ENCODE measurements at regions not wholly inside any gene's neighbourhood (a gene's known extent, or its start where the extent isn't known, plus 50 kb on each side); places are given as distances from the start of the nearest gene placed in this dataset.

GRCh38 chr12:88790231-88790630 lies 210.0 kb upstream of the KITLG start:
- no peak for TF ChIP-seq CTCF (IDR thresholded peaks at IDR 0.05; ENCODE audit: unreplicated experiment)
- H3K27ac Mint-ChIP-seq, result no peak overlapping the region
- peaks cover 17% of the 10 kb centered on the region for H3K36me3 Mint-ChIP-seq
- DNase-seq (ENCODE audit: low spot score in 2 of 2, unreplicated experiment in 2 of 2), result no peak
- H3K4me3 Mint-ChIP-seq, result no peak overlapping the region
- H3K9me3 Mint-ChIP-seq, result peaks cover 58% of the 10 kb centered on the region
- H3K4me1 Mint-ChIP-seq, result no peaks in the 10 kb centered on the region
- no peaks in the 10 kb centered on the region for H3K27me3 Mint-ChIP-seq (ENCODE audit: low read depth)

DNA sequence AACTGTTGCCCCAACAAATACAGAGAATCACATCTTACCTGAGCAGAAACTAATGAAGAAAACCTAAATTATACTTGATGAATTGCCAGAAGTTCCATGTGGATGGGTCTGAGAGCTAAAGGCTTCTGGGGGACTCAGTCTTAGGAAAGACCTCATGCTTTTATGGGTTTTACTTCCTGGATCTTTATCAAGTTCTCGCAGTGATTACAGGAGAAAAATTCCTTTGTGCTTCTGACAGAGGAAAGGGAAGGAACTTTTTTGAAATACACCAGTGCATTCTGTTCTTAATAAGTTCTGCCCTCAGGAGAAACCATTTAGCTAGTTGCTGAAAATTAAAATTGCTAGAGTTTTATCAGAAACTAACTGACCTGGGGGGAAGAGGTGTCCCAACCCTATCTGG lies 203.9 kb upstream of the KITLG start:
- no peak for TF ChIP-seq CTCF (IDR thresholded peaks at IDR 0.05; ENCODE audit: unreplicated experiment)
- H3K27ac Mint-ChIP-seq, result peak overlapping the region; percentile 43
- H3K9me3 Mint-ChIP-seq, result peaks cover 22% of the 10 kb centered on the region
- H3K4me3 Mint-ChIP-seq, result no peak overlapping the region
- no peaks in the 10 kb centered on the region for H3K27me3 Mint-ChIP-seq (ENCODE audit: low read depth)
- H3K36me3 Mint-ChIP-seq, result peaks cover 2% of the 10 kb centered on the region
- no peak for DNase-seq (ENCODE audit: low spot score in 2 of 2, unreplicated experiment in 2 of 2)
- H3K4me1 Mint-ChIP-seq, result peaks cover 24% of the 10 kb centered on the region

DNA sequence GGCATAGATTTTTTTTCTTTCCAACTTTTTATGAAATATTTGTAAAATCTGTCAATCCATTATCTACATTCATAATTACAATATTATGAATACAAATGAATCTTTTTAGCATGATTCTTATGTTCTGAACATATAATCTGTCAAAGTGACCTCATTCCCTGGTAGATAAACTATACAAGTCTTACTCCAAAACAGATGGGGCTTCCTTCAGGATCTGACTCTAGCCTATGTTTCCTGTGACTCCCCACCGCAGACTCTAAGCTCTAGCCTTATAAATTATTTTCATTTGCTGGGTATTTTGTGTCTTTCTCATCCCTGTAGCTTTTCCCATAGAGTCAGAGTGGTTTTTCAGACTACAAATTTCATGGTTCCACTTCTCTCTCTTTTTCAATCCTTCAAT lies 202.1 kb upstream of the KITLG start:
- Mint-ChIP-seq H3K4me3 (no peak overlapping the region), H3K4me1 (peaks cover 24% of the 10 kb centered on the region), H3K9me3 (peaks cover 9% of the 10 kb centered on the region), H3K27me3 (ENCODE audit: low read depth) (no peaks in the 10 kb centered on the region), H3K36me3 (no peaks in the 10 kb centered on the region), H3K27ac (peak overlapping the region; percentile 44)
- TF ChIP-seq CTCF (IDR thresholded peaks at IDR 0.05; ENCODE audit: unreplicated experiment), result no peak
- no peak for DNase-seq (ENCODE audit: low spot score in 2 of 2, unreplicated experiment in 2 of 2)

GRCh38 chr12:88781909-88782308 lies 201.6 kb upstream of the KITLG start:
- Mint-ChIP-seq H3K27me3 (ENCODE audit: low read depth) (no peaks in the 10 kb centered on the region), H3K4me1 (peaks cover 24% of the 10 kb centered on the region), H3K4me3 (no peak overlapping the region), H3K27ac (no peak overlapping the region), H3K36me3 (no peaks in the 10 kb centered on the region), H3K9me3 (peaks cover 5% of the 10 kb centered on the region)
- no peak for TF ChIP-seq CTCF (IDR thresholded peaks at IDR 0.05; ENCODE audit: unreplicated experiment)
- DNase-seq (ENCODE audit: low spot score in 2 of 2, unreplicated experiment in 2 of 2), result no peak

DNA sequence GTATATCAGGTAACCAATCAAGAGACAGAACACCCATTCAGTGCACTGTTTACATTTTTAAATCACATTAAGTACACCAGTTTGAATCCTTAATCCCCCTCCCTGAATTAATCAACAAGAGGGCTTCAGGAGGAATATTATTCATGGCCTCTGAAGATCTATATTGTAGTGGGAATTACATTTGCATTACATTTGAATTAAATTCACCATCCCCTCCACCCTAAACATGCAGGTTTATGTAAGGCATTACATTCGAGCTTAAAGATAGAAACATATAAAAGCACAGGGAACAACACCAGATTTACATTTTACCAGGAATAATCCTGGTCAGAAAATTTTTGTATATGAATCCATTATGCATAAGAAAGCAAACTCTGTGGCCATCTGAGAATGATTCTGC lies 197.8 kb upstream of the KITLG start:
- no peak overlapping the region for H3K4me3 Mint-ChIP-seq
- H3K27ac Mint-ChIP-seq, result no peak overlapping the region
- no peak for DNase-seq (ENCODE audit: low spot score in 2 of 2, unreplicated experiment in 2 of 2)
- no peaks in the 10 kb centered on the region for H3K9me3 Mint-ChIP-seq
- H3K27me3 Mint-ChIP-seq (ENCODE audit: low read depth), result no peaks in the 10 kb centered on the region
- no peak for TF ChIP-seq CTCF (IDR thresholded peaks at IDR 0.05; ENCODE audit: unreplicated experiment)
- H3K36me3 Mint-ChIP-seq, result no peaks in the 10 kb centered on the region
- H3K4me1 Mint-ChIP-seq, result peaks cover 19% of the 10 kb centered on the region

DNA sequence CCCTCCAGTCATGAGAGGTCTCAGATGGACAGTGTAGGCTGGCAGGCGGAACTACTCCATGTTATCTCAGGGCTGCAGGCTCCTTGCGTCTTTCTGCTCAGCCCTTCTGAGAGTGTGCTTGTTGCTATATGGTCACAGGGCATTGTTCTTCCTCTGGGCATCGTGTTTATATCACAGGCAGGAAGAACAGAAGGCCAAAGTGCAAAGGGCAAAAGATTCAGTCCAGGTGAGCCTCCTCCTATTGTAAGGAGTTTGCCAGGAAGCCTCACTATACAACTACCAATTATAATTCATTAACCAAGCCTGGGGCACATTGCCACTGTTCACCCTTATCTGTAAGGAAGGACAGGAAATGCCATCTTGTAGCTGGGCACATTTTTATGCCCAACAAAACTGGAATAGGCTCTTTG lies 195.5 kb upstream of the KITLG start:
- peaks cover 5% of the 10 kb centered on the region for H3K4me1 Mint-ChIP-seq
- H3K36me3 Mint-ChIP-seq, result no peaks in the 10 kb centered on the region
- no peak for TF ChIP-seq CTCF (IDR thresholded peaks at IDR 0.05; ENCODE audit: unreplicated experiment)
- no peak overlapping the region for H3K27ac Mint-ChIP-seq
- no peak overlapping the region for H3K4me3 Mint-ChIP-seq
- no peak for DNase-seq (ENCODE audit: low spot score in 2 of 2, unreplicated experiment in 2 of 2)
- no peaks in the 10 kb centered on the region for H3K27me3 Mint-ChIP-seq (ENCODE audit: low read depth)
- no peaks in the 10 kb centered on the region for H3K9me3 Mint-ChIP-seq
